Smooth muscle cell (in vitro differentiated cells): ENCODE measurements at regions not wholly inside any gene's neighbourhood (a gene's known extent, or its start where the extent isn't known, plus 50 kb on each side); places are given as distances from the start of the nearest gene placed in this dataset.

Experiments used
- DNase-seq: peaks from one replicate; lab custom pipeline; 2025; ENCODE audit not compliant: unreplicated experiment; lab: John Stamatoyannopoulos, UW
- H2AFZ ChIP-seq: fragments of 200-600 bp; sonication (generic); 2 replicates; pipeline ENCODE4 v1.6.0; 2016; ENCODE audit warnings: antibody characterized with exemption, low read depth, mild to moderate bottlenecking
- H3F3A ChIP-seq: fragments of 200-600 bp; sonication (generic); 2 replicates; pipeline ENCODE4 v1.6.0; 2017; ENCODE audit warnings: antibody characterized with exemption, low read depth
- H3K27ac ChIP-seq: fragments of 200-600 bp; sonication (generic); 2 replicates; pipeline ENCODE4 v1.5.1; 2016; ENCODE audit warnings: low read depth, mild to moderate bottlenecking
- H3K27me3 ChIP-seq: fragments of 200-600 bp; sonication (generic); 2 replicates; pipeline ENCODE4 v1.6.1; 2016; ENCODE audit warnings: low read depth, mild to moderate bottlenecking
- H3K36me3 ChIP-seq: fragments of 200-600 bp; sonication (generic); 2 replicates; pipeline ENCODE4 v1.5.1; 2016; ENCODE audit warnings: low read depth
- H3K4me1 ChIP-seq: fragments of 200-600 bp; sonication (generic); 2 replicates; pipeline ENCODE4 v1.5.1; 2016; ENCODE audit warnings: low read depth
- H3K4me2 ChIP-seq: fragments of 200-600 bp; sonication (generic); 2 replicates; pipeline ENCODE4 v1.6.0; 2016; ENCODE audit warnings: mild to moderate bottlenecking
- H3K4me3 ChIP-seq: fragments of 200-600 bp; sonication (generic); 2 replicates; pipeline ENCODE4 v1.5.1; 2016; ENCODE audit warnings: mild to moderate bottlenecking
- H3K79me2 ChIP-seq: fragments of 200-600 bp; sonication (generic); 2 replicates; pipeline ENCODE4 v1.6.0; 2016; ENCODE audit warnings: low read depth, mild to moderate bottlenecking
- H3K9ac ChIP-seq: fragments of 200-600 bp; sonication (generic); 2 replicates; pipeline ENCODE4 v1.6.0; 2016; ENCODE audit warnings: low read depth
- H3K9me3 ChIP-seq: fragments of 200-600 bp; sonication (generic); replicated peaks from 2 replicates; pipeline ENCODE4 v1.5.1; 2016; ENCODE audit warnings: low read depth
- H4K20me1 ChIP-seq: fragments of 200-600 bp; sonication (generic); 2 replicates; pipeline ENCODE4 v1.6.0; 2016; ENCODE audit warnings: low read depth
- CTCF ChIP-seq: fragments of 200-600 bp; sonication (generic); IDR thresholded peaks from 2 replicates; pipeline ENCODE4 v1.5.1; 2017; ENCODE audit warnings: borderline replicate concordance, mild to moderate bottlenecking, antibody characterized with exemption; ENCODE audit not compliant: insufficient read depth, poor library complexity, severe bottlenecking
- WGBS: methylation state at CpG from one replicate; pipeline ENCODE4 v1.1.7; 2016; ENCODE audit warnings: low lambda C conversion rate; 5-methylcytosine and 5-hydroxymethylcytosine counted together

- Histone ChIP-seq H3F3A (no peaks in the 10 kb centered on the region), H3K4me3 (no peak overlapping the region), H3K79me2 (no peaks in the 10 kb centered on the region), H3K9ac (no peak overlapping the region), H3K4me2 (no peak overlapping the region), H2AFZ (no peak overlapping the region), H4K20me1 (no peaks in the 10 kb centered on the region), H3K4me1 (no peaks in the 10 kb centered on the region), H3K27me3 (no peaks in the 10 kb centered on the region), H3K27ac (no peak overlapping the region), H3K36me3 (no peaks in the 10 kb centered on the region), H3K9me3 (no peaks in the 10 kb centered on the region)
- TF ChIP-seq CTCF = no peak
- WGBS = 83% methylated on average over 2 of the region's 2 CpGs
- no peak for DNase-seq
Measured at GRCh38 chr10:83698899-83699298, 440.4 kb upstream of the GHITM start.

DNA sequence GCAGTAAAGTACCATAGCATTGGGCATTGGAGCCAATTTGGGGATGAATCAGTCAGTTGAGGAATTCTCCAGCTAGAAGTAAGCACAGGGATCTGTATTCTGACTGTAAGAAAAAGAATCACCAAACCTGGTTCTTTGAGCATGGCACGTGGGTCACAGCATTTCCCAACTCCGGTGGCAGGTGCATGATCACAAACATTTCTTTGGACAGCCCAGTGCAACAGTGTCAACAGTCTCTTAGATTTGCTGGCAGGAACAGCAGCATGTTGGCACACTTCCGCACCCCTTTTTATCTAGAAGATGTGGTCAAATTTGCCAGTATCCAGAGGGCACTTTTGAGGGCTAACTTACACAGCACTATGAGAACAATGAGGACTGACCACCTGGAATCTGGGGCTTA, 437.5 kb upstream of the GHITM start:
- WGBS = 71% methylated on average over 3 of the region's 3 CpGs
- TF ChIP-seq CTCF = no peak
- Histone ChIP-seq H3K9ac (no peak overlapping the region), H2AFZ (no peak overlapping the region), H3K36me3 (no peaks in the 10 kb centered on the region), H3K27me3 (no peaks in the 10 kb centered on the region), H3K4me2 (no peak overlapping the region), H3K27ac (no peak overlapping the region), H3K4me3 (no peak overlapping the region), H3F3A (no peaks in the 10 kb centered on the region), H4K20me1 (no peaks in the 10 kb centered on the region), H3K9me3 (no peaks in the 10 kb centered on the region), H3K4me1 (no peaks in the 10 kb centered on the region), H3K79me2 (no peaks in the 10 kb centered on the region)
- DNase-seq = no peak

DNA sequence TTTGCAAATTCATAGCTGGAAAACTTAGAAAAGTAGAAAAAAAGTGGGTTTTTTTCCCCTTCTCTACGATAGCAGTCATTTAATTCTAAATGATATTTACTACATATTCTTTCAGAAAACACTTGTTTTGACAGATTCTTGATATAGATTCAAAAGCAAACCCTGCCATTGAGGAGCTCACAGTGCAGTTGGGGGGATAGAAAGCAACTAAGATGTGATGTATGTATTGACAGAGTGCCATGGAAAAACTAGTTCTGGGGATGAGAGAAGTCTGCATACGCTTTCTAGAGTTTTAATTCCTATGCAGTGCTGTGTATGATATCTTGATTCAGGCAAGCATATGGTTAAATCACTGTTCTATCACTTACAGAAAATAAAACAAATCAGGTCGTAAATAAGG, 436.6 kb upstream of the GHITM start:
- DNase-seq = no peak
- Histone ChIP-seq H3K9me3 (no peaks in the 10 kb centered on the region), H2AFZ (no peak overlapping the region), H3K4me2 (no peak overlapping the region), H3K79me2 (no peaks in the 10 kb centered on the region), H3K9ac (no peak overlapping the region), H3K36me3 (no peaks in the 10 kb centered on the region), H3F3A (no peaks in the 10 kb centered on the region), H3K4me1 (no peaks in the 10 kb centered on the region), H3K27me3 (no peaks in the 10 kb centered on the region), H4K20me1 (no peaks in the 10 kb centered on the region), H3K4me3 (no peak overlapping the region), H3K27ac (no peak overlapping the region)
- 88% methylated on average over 3 of the region's 3 CpGs for WGBS
- TF ChIP-seq CTCF = no peak

DNA sequence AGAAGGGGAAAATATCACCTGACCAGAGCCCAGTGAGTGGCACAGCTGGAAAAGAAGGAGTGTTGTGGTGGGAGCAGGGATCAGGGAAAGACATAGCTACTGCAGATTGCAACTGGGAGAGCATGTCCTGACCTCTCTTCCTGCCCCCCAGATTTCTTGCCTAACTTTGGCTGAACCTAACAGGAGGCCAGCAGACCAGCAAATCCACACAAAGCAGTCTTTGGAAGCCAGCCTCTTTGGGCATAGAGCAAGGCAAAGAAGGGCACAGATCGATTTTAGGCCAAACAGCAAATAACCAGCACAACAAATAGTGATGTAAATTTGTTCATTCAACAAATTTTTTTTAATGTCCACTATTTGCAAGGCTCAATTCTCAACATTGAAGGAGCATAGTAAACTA, 433.2 kb upstream of the GHITM start:
- no peaks in the 10 kb centered on the region for H3K36me3 ChIP-seq
- no peak overlapping the region for H3K4me2 ChIP-seq
- no peak for DNase-seq
- no peak overlapping the region for H3K27ac ChIP-seq
- H3K9ac ChIP-seq = no peak overlapping the region
- H3F3A ChIP-seq = no peaks in the 10 kb centered on the region
- H4K20me1 ChIP-seq = no peaks in the 10 kb centered on the region
- no peaks in the 10 kb centered on the region for H3K27me3 ChIP-seq
- H3K4me1 ChIP-seq = no peaks in the 10 kb centered on the region
- TF ChIP-seq CTCF = no peak
- no peak overlapping the region for H2AFZ ChIP-seq
- no peaks in the 10 kb centered on the region for H3K79me2 ChIP-seq
- 89% methylated on average over 1 of the region's 1 CpG for WGBS
- H3K4me3 ChIP-seq = no peak overlapping the region
- H3K9me3 ChIP-seq = no peaks in the 10 kb centered on the region
